GM21447 (cell line): ENCODE measurements at regions not wholly inside any gene's neighbourhood (a gene's known extent, or its start where the extent isn't known, plus 50 kb on each side); places are given as distances from the start of the nearest gene placed in this dataset.
A peak's percentile ranks its signal among the peaks of the same experiment; 100 is the strongest.

ENCODE experiments used
- ATAC-seq: cut with Tn5 transposase; IDR thresholded peaks from one replicate; pipeline ENCODE4 v1.9.1; 2021; ENCODE audit not compliant: unreplicated experiment

DNA sequence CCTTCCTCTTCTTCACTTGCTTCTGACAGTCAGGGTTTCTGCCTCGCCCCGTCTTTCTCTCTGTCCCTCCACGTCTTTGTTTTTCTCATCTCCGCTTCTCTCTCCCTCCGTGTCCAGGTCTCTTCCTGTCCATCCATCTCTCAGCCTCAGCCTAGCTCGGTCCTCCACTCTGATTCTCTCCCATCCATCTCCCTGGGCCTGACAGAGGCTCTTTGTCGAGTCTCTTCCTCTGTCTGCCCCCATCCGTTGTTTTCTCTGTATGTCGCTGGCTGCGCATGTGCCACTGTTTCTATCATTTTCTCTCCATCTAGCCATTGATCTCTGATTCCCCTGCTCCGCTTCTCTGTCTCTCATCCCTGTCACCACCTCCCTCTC is 328.9 kb upstream of the TBX3 start:
- ATAC-seq = no peak

DNA sequence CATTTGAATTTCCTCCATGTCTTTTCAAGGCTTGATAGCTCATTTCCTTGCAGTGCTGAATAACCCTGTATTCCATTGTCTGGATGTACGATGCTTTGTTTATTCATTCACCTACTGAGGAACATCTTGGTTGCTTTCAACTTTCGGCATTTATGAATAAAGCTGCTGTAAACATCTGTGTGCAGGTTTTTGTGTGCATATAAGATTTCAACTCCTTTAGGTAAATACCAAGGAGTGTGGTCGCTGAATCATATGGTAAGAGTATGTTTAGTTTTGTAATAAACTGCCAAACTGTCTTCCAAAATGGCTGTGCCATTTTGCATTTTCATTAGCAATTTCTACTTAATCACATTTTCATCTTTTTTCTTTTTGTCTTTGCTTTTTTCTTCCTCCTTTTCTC is 327.7 kb upstream of the TBX3 start:
- ATAC-seq = no peak

DNA sequence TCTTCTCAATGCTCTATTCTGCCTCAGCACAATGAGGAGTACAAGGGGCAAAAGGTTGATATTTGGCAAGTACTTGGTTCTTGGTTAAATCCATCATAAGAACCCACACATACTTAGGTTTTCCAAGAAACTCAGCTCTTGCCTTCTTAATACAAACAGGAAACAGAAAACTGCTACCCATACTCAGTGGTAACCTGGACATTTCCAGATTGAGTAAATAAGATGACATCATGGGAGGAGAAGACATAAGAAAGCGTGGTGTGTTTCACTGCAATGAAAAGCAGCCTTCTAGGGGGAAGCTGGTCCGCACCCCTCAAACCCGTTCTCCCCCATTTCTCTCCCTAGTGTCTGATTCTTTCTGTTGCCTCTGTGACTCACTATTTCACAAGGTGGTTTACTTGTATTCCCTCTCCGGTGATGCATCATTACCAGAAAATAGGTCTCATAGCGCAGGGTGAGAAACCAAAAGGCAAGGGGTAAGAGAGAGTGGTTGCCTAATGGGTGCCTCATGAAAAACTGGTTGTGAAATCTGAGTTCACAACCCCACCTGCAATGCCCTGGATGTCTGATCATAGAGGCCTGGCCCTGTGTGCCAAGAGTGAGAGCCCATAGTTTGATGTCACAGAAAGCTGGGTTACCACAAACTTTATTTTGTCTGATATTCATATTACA is 326.5 kb upstream of the TBX3 start:
- no peak for ATAC-seq

DNA sequence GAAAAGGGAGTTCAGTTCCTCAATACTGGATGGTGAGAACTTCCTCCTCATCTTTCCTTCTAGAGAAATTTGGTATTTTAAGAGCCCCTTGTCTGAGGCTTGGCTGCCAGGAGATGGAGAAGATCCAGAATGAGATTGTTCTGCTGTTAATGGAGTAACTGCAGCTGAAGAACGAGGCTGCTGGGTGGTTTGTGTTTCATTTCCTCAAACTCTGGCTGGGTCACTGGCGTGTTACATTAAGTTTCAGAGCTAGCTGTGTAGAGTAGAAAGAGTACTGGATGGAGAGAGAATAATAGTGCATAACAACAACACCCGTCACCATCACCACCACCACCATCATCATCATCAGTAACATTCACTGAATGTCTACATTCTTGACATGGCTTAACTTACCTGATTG is 325.0 kb upstream of the TBX3 start:
- peak; percentile 89 for ATAC-seq

DNA sequence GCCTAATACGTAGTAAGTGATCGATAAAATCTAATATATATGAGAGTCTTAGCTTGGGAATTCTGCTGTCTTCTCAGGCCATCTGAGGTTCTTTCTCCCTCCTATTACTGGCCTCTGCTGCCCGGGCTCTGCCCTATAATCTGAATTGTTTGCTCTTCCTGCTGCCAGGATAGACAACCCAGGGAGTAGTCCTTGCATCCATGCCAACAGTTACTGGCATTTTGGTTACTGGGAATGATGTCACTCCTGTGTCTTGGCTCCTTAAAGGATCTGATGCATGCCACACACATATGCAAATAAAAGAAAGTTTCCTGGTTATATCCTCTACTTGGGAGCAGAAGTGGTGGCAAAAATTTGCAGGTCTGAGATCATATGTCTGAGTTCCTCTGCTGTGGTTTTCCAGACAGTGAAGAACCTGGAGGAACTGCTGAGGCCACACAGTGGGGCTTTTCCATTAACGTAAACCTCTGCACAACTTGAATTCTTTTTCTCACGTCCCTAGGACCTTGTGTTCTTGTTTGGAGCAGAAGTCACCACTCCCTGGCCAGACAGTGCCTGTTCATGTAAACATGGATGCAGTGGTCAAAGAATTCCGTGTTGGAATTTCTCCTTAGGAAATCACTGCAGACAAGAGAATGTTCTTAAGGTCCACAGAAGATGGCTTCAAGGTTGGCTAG is 320.6 kb upstream of the TBX3 start:
- ATAC-seq = no peak

DNA sequence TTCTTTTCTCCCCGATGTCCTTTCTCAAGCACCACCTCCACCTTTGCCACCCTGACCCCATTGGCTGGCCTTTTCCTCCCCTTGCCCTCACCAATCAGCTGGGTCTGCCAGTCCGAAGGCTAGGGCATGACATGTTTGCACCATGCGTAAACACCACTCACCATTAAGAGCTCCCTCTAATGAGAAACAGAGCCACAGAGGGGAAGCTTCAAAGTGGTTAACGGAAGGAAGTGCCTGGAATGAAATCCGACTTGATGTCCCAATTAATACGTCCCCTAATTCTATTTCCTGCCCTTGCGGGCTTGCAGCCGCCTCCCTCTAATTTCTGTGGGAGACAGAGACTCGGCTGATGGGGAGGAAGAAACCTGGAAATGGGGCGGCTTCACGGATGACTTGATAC is 318.5 kb upstream of the TBX3 start:
- ATAC-seq = no peak

DNA sequence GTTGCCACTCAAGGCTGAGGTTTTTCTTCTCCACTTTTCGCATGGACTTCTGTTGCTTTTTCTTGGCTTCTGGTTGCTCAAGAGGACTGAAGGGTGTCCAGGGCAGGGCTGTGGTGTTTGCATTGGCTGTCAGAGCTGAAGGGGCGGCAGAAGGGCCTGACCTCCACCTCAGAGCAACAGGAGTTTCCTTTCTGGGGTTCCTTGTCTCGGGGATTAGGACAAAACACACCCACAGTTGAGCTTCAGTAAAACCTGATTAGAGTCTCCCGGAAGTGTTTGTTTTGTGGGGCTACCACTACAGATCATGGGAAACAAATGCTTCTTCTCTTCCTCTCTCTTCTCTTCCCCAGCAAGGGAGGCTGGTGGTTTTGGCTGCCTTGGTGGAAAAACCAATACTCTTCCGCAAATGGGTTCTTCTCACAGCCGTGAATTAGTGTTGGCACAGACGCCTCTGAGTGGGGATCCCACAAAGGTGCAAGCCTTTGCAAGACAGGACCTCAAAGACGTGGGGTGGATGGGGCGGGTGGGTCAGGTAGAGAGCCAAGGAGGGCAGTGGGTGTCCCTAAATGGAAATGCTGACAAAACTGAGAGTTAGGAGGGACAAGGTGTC is 317.7 kb upstream of the TBX3 start:
- no peak for ATAC-seq

DNA sequence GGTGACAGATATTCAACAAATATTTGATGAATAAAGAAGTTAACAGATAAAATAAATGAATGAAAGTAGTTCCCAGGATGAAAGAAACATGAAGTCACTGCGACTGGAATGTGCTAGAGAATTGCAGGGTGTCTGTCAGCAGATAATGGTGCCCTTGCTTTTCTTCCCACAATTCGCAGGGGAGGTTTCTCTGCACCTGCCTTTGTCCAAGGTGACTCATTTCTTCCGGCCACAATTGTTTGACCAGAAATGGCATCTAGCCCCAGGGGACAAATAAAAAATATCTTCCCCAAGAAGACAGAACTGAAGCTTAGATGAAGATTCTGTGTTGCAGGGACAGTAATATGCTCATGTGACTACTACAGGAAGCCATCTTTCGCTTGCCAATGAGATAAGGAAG is 316.1 kb upstream of the TBX3 start:
- peak; percentile 63 for ATAC-seq

DNA sequence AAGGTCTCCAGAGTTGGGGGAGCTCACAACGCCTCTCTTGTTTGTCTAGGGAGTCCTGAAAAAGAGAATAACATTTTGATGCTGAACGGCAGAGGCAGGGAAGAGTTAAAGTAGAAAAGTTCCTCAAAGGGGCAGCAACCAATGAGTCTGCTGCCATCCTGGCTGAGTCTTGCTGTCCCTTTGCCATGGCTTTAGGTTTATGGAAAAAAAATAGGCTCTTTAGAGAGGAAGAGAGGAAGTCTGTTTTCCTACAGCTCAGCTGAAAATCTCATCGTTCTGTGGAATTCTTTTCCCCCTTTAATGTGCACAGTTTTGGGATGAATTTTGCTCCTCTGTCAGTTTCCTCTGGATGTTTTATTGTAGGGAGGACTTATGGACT is 314.8 kb upstream of the TBX3 start:
- ATAC-seq = no peak

DNA sequence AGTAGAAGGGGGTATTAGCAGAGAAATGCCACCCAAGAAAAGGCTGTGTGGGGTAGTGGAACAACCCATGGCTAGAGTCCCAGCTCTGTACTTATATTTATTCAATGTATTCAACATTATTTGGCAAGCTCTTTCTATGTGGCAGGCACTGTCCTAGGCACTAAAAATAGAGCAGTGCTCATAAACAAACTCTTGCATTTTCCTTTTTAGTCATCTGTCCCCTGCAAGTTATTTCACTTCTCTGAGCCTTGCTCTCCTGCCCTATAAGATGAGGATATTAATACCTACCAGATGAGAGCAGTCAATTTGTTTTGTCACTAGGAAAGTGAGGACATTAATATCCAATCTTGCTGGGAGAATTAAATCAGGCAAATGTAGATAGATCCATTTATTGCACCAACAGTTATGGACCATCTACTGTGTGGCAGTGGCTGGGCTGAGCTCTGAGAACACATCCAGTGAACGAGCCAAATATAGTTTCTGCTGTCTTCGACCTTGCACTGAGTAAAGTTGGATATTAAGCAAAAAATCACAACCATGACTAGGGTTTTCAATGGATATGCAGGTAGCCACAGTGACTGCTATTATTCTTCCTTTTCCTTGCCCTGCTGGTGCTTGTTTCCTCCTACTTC is 314.3 kb upstream of the TBX3 start:
- ATAC-seq = peak; percentile 64

DNA sequence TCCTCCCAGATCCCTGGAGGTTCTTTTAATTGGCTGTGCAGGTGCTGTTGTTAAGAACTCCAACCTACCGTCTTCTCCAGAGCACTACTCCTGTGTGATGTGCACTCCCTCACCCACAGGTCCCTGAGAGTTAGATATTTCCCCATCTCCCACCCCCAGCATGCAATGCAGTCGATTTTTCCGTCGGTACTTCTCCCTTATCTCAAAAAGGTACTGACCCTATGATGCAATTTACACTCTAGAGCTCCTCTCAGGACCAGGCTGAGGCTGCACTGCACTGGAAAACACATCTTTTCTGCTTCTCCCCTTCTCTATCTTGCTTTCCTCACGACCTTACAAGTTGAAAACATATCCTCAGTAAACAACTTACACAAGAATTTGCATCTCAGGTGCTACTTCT is 312.4 kb upstream of the TBX3 start:
- ATAC-seq = no peak

DNA sequence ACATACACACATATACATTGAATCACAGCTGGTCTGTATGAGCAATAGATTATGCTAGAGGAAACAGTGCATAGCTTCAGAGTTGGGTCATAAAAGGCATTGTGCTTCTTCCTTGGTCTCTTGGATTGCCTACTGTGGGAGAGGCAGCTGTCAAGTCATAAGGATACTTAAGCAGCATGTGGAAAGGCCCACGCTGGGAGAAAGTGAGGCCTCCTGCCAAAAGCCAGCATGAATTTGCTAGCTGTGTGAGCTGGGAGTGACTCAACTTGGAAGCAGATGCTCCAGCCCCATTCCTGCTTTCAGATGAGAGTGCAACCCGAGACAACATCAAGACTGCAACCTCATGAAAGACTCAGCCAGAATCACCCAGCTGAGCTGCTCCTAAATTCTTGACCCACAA is 311.9 kb upstream of the TBX3 start:
- no peak for ATAC-seq

DNA sequence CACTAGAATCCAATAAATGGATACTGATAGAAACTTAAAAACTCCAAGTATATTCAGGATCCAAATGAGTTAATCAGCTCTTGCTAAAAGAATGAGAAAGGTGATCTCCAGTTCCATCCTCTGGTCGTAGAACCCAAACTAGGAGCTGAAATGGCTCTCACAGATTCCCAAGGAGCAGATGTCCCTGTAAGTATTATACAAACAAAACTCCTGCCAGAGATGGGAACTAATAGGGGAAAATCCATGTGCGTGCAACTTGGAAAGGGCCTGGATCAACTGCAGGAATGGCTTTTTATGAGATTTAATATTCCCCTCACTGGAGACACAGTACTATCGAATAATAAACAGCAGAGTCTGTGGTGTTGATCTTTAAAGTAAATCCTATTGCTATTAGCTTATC is 309.2 kb upstream of the TBX3 start:
- ATAC-seq = no peak

DNA sequence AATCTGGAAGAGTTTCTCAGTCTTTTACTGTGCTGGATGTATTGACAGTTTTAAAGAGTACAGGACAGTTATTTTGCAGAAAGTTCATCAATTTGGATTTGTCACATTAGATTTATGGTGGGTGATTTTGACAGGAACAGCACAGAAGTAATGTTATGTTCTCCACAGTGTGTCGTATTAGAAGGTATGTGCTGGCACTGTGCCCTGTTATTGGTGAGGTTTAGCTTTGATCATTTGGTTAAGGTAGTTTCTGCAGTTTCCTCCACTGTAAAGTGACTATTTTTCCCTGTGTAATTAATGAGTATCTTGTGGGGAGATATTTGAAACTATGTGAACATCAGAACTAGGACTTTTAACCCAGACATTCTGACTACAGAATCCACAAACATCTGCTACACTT is 308.5 kb upstream of the TBX3 start:
- ATAC-seq = no peak

DNA sequence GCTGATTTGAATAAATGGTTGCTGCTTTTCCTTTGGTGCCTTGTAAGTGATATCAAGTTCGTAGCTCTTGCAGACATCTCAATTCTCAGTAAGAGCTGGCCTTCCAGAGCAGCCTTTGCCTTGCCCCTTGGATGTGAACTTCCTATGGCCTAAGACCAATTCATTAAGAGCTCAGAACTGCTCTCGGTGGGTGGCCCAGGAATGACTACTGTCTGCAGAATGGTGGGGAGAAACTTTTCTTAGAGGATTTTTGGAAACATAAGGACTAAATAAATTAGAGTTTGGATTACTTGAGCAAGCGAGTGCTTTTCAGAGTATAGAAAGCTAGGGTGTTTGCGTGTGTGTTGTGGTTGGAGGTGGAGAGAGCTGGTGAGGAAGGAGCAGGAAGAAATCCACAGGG is 306.4 kb upstream of the TBX3 start:
- ATAC-seq = no peak

DNA sequence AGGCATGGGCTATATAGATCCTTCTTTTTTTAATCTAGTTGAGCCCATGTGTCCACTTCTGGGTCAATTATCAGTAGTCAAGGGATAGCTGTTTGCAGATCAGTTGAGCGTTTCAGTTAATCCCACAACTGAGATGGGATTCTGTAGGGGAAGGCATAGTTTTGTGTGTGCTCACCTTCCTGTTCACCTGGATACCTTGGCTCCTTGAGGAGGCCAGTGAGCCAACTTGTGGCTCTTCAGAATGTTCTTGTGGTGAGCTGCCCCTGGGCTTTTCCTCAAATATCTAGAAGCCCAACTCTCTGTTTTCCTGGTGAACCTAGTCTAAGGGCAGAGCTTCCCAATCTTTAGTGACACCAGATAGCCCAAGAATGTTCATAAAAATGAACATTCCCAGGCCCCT is 302.9 kb upstream of the TBX3 start:
- no peak for ATAC-seq

DNA sequence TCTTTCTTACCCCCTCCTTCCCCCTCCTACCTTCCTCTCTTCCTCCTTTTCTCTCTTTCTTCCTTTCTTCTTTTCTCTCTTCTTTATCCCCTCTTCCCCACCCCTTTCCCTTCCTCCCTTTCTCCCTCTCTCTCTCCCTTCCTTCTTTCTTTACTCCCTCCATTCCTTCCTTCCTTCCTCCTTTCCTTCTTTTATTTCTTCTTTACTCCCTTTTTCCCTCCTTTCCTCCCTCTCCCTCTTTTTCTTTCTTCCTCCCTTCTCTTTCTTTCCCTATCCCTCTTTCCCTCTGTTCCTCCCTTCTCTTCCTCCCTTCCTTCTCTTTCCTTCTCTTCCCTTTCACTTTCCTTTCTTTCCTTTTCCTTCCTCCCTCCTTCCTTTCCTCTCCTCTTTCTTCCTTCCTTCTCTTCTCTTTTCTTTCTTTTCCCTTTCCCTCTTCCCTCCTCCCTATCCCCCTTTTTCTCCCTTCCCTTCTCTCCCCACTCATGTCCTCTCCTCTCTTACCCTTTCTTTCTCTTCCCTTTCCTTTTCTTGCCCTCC is 302.3 kb upstream of the TBX3 start:
- ATAC-seq = no peak

DNA sequence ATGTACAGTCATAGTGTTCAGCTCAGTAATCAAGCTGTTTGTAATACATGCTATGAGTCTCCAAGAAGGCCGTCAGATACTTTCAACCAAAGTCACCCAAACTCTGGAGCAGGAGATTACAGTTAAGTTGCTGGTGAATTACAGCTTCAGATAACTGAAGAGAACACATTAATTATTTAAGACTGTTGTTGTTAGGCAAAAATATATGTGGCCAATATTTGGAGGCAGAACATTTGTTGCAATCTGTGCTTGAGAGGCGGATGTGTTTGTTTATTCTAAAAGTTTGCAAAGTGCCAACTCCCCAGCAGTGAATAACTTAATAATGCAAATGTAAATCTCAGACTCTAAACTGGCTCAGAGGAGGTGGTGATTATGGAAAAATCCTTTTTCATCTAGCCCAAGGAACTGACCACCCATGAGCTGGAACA is 300.7 kb upstream of the TBX3 start:
- no peak for ATAC-seq

DNA sequence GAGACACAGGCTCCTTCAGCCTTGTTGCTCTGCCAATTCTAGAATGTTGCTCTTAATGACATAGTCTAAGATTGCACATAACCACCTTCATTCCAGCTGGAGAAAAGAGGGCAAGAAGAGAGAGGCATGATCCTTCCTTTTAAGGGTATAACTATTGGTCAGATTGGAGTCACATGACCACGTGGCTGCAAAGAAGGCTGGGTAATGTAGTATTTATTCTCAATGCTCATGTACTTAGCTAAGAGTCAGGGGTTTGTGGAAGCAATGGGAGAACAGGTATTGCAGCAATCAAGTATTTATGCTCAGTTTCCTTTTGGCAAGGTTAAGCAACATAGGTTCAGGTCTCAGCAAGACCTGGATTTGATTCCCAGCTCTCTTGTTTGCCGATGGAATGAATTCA is 298.8 kb upstream of the TBX3 start:
- ATAC-seq = no peak

DNA sequence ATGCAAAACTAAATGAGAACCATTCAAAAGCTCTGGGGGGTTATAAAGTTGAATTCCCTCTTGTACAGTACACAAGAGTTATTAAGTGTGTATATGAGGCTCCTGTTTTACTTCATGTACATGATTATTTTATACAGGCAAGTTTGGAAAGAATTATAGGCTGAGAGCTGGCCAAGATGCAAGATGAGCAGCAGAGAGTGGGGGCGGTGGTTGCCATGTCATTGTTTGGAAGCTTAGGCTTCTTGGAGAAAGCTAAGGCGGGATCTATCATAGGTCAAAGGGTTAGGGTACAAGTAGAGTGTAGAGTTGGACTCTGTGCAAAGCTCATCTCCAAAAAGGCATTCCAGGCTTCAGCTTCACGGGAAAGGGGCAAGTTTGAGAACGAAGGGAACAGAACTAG is 297.1 kb upstream of the TBX3 start:
- ATAC-seq = no peak

DNA sequence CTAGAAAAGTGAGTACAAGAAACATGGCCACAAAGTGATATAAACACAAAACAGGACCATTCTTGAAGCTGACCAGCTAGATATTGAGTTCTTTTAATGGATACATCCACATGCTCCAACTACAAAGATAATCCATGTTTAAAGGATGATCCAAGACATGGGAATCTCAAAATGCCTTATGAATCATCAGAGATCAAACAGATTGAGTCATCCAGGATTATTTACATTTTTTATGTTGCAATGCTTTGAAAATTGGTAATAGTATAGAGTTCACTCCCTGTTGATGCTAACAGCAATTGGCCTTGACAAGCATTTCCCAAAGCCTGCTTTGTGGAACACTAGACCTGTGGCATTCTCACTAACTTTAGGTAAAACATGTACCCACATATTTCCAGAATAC is 293.0 kb upstream of the TBX3 start:
- no peak for ATAC-seq

DNA sequence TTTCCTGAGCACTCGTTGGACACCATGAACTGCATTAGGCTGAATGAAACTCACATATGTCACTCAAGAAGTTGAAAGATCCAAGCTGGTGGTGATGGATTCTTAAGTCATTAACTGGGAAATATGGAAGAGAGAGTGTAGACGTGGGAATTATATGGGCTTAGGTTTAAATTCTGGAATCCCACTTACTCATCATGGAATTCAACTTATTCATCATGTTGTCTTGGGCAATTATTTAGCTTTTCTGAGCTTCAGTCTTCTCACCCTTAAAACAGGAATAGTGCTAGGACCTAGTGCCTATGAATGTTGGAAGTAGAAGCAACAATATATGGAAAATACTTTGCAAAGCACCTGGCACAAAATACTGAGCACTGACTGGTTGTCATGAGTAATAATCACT is 292.4 kb upstream of the TBX3 start:
- ATAC-seq = no peak
